ENCODE measurements at regions not wholly inside any gene's neighbourhood (a gene's known extent, or its start where the extent isn't known, plus 50 kb on each side); places are given as distances from the start of the nearest gene placed in this dataset.
A peak's percentile ranks its signal among the peaks of the same experiment; 100 is the strongest.
"Not testable (repeated sequence)": the region's sequence is repeated elsewhere in the genome, so short reads cannot be mapped to it uniquely, and the experiment has no call there.

- Histone ChIP-seq H3K9me3 (no peaks in the 10 kb centered on the region), H3K4me3 (no peak overlapping the region), H3K4me1 (ENCODE audit: low read depth) (no peaks in the 10 kb centered on the region), H3K36me3 (ENCODE audit: low read depth) (no peaks in the 10 kb centered on the region)
- intact Hi-C loops (cut with DNase I, micrococcal nuclease), result no loop called here
- no peak for ATAC-seq
- no peak for TF ChIP-seq CTCF (IDR thresholded peaks at IDR 0.05)
- no peak for DNase-seq
Observed at GRCh38 chr2:142294225-142294624, 163.4 kb upstream of the LRP1B start.

- Histone ChIP-seq H3K4me3 (no peak overlapping the region), H3K4me1 (ENCODE audit: low read depth) (no peaks in the 10 kb centered on the region), H3K36me3 (ENCODE audit: low read depth) (no peaks in the 10 kb centered on the region), H3K9me3 (no peaks in the 10 kb centered on the region)
- DNase-seq (no peak), ATAC-seq (no peak)
- TF ChIP-seq CTCF (IDR thresholded peaks at IDR 0.05), result no peak
- intact Hi-C loops (cut with DNase I, micrococcal nuclease), result no loop called here
Observed at GRCh38 chr2:142291969-142292368, 161.2 kb upstream of the LRP1B start.

GRCh38 chr2:142290931-142291330, 160.1 kb upstream of the LRP1B start:
- Histone ChIP-seq H3K4me1 (ENCODE audit: low read depth) (no peaks in the 10 kb centered on the region), H3K4me3 (no peak overlapping the region), H3K36me3 (ENCODE audit: low read depth) (no peaks in the 10 kb centered on the region), H3K9me3 (no peaks in the 10 kb centered on the region)
- no peak for DNase-seq
- TF ChIP-seq CTCF (IDR thresholded peaks at IDR 0.05), result no peak
- no peak for ATAC-seq
- intact Hi-C loops (cut with DNase I, micrococcal nuclease), result no loop called here

GRCh38 chr2:142286618-142287017, 155.8 kb upstream of the LRP1B start:
- intact Hi-C loops (cut with DNase I, micrococcal nuclease), result no loop called here
- DNase-seq (peak in 1 of 3 donors; percentile 16), ATAC-seq (peak; percentile 62)

GRCh38 chr2:142285480-142285879, 154.7 kb upstream of the LRP1B start:
- TF ChIP-seq CTCF (IDR thresholded peaks at IDR 0.05), result no peak
- no peak for ATAC-seq
- no peak overlapping the region for H3K4me3 ChIP-seq
- H3K9me3 ChIP-seq, result no peaks in the 10 kb centered on the region
- intact Hi-C loops (cut with DNase I, micrococcal nuclease), result no loop called here
- H3K36me3 ChIP-seq (ENCODE audit: low read depth), result no peaks in the 10 kb centered on the region
- H3K4me1 ChIP-seq (ENCODE audit: low read depth), result no peaks in the 10 kb centered on the region
- DNase-seq, result no peak

More at GRCh38 chr2:142286618-142287017, 155.8 kb upstream of the LRP1B start:
- Histone ChIP-seq H3K4me3 (no peak overlapping the region), H3K36me3 (ENCODE audit: low read depth) (no peaks in the 10 kb centered on the region), H3K9me3 (no peaks in the 10 kb centered on the region), H3K4me1 (ENCODE audit: low read depth) (no peaks in the 10 kb centered on the region)
- TF ChIP-seq CTCF (IDR thresholded peaks at IDR 0.05), result no peak

DNA sequence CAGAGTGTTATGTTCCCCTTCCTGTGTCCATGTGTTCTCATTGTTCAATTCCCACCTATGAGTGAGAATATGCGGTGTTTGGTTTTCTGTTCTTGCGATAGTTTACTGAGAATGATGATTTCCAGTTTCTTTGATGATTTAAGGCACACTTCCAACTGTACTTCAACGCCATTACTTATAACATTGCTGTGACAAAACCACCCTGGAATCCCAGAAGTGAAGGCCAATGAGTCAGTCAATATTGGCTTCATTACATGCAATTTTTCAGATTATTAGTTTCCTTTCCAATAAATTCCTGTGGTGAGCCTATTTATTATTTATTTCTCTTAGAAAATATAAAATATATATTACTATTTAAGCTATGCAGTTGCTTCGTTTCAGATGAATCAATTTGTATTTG, 153.5 kb upstream of the LRP1B start:
- ATAC-seq; H3K9me3 ChIP-seq; DNase-seq; H3K4me3 ChIP-seq; H3K4me1 ChIP-seq (ENCODE audit: low read depth); H3K36me3 ChIP-seq (ENCODE audit: low read depth); intact Hi-C loops (cut with DNase I, micrococcal nuclease): not testable (repeated sequence)
